BLaER1 (cell line): ENCODE measurements at regions not wholly inside any gene's neighbourhood (a gene's known extent, or its start where the extent isn't known, plus 50 kb on each side); places are given as distances from the start of the nearest gene placed in this dataset.

ENCODE experiments used
- H3K27ac ChIP-seq: shearing (Covaris generic); formaldehyde crosslinking; 2 replicates; pipeline ENCODE4 v1.8.1; 2022
- H3K27me3 ChIP-seq: shearing (Covaris generic); formaldehyde crosslinking; 2 replicates; pipeline ENCODE4 v1.8.1; 2022
- H3K36me3 ChIP-seq: shearing (Covaris generic); formaldehyde crosslinking; 2 replicates; pipeline ENCODE4 v1.8.1; 2022
- H3K4me1 ChIP-seq: shearing (Covaris generic); formaldehyde crosslinking; 2 replicates; pipeline ENCODE4 v1.8.1; 2022
- H3K4me2 ChIP-seq: shearing (Covaris generic); formaldehyde crosslinking; 2 replicates; pipeline ENCODE4 v1.8.1; 2022
- H3K4me3 ChIP-seq: shearing (Covaris generic); formaldehyde crosslinking; 2 replicates; pipeline ENCODE4 v1.8.1; 2022
- H3K9ac ChIP-seq: shearing (Covaris generic); formaldehyde crosslinking; 2 replicates; pipeline ENCODE4 v1.8.1; 2022
- H3K9me3 ChIP-seq: shearing (Covaris generic); formaldehyde crosslinking; 2 replicates; pipeline ENCODE4 v1.8.1; 2022
- H4K20me1 ChIP-seq: shearing (Covaris generic); formaldehyde crosslinking; 2 replicates; pipeline ENCODE4 v1.8.1; 2022
- Cebpa-rat ChIP-seq: shearing (Covaris generic); IDR thresholded peaks from 2 replicates; pipeline ENCODE4 v1.8.1; 2022

GRCh38 chr20:6831461-6831860 lies 64.0 kb downstream of the BMP2 start:
- Histone ChIP-seq H3K4me1 (no peaks in the 10 kb centered on the region), H4K20me1 (no peaks in the 10 kb centered on the region), H3K9me3 (no peaks in the 10 kb centered on the region), H3K27ac (no peak overlapping the region), H3K4me2 (no peak overlapping the region), H3K4me3 (no peak overlapping the region), H3K9ac (no peak overlapping the region), H3K27me3 (no peaks in the 10 kb centered on the region), H3K36me3 (no peaks in the 10 kb centered on the region)
- no peak for TF ChIP-seq Cebpa-rat

- no peak overlapping the region for H3K4me2 ChIP-seq
- H4K20me1 ChIP-seq = no peaks in the 10 kb centered on the region
- no peak overlapping the region for H3K27ac ChIP-seq
- no peaks in the 10 kb centered on the region for H3K9me3 ChIP-seq
- TF ChIP-seq Cebpa-rat = no peak
- no peak overlapping the region for H3K9ac ChIP-seq
- H3K4me3 ChIP-seq = no peak overlapping the region
- H3K27me3 ChIP-seq = no peaks in the 10 kb centered on the region
- no peaks in the 10 kb centered on the region for H3K4me1 ChIP-seq
- no peaks in the 10 kb centered on the region for H3K36me3 ChIP-seq
These were observed 65.3 kb downstream of the BMP2 start for GRCh38 chr20:6832811-6833210.

GRCh38 chr20:6835609-6836008 lies 68.1 kb downstream of the BMP2 start:
- H3K4me3 ChIP-seq = no peak overlapping the region
- TF ChIP-seq Cebpa-rat = no peak
- no peaks in the 10 kb centered on the region for H3K36me3 ChIP-seq
- no peak overlapping the region for H3K27ac ChIP-seq
- no peak overlapping the region for H3K9ac ChIP-seq
- H3K9me3 ChIP-seq = no peaks in the 10 kb centered on the region
- H3K27me3 ChIP-seq = no peaks in the 10 kb centered on the region
- no peaks in the 10 kb centered on the region for H4K20me1 ChIP-seq
- no peak overlapping the region for H3K4me2 ChIP-seq
- no peaks in the 10 kb centered on the region for H3K4me1 ChIP-seq

- TF ChIP-seq Cebpa-rat = no peak
- Histone ChIP-seq H3K4me2 (no peak overlapping the region), H3K27me3 (no peaks in the 10 kb centered on the region), H3K27ac (no peak overlapping the region), H4K20me1 (no peaks in the 10 kb centered on the region), H3K4me1 (no peaks in the 10 kb centered on the region), H3K9ac (no peak overlapping the region), H3K36me3 (no peaks in the 10 kb centered on the region), H3K9me3 (no peaks in the 10 kb centered on the region), H3K4me3 (no peak overlapping the region)
These were observed 69.4 kb downstream of the BMP2 start for GRCh38 chr20:6836821-6837374.

- H4K20me1 ChIP-seq = no peaks in the 10 kb centered on the region
- H3K4me2 ChIP-seq = no peak overlapping the region
- no peak overlapping the region for H3K9ac ChIP-seq
- no peak overlapping the region for H3K27ac ChIP-seq
- no peak for TF ChIP-seq Cebpa-rat
- H3K27me3 ChIP-seq = no peaks in the 10 kb centered on the region
- H3K36me3 ChIP-seq = no peaks in the 10 kb centered on the region
- H3K9me3 ChIP-seq = no peaks in the 10 kb centered on the region
- H3K4me1 ChIP-seq = no peaks in the 10 kb centered on the region
- H3K4me3 ChIP-seq = no peak overlapping the region
These were observed 70.2 kb downstream of the BMP2 start for GRCh38 chr20:6837730-6838129.

GRCh38 chr20:6838181-6838826 lies 70.8 kb downstream of the BMP2 start:
- no peaks in the 10 kb centered on the region for H3K27me3 ChIP-seq

GRCh38 chr20:6841128-6841527 lies 73.6 kb downstream of the BMP2 start:
- H4K20me1 ChIP-seq = no peaks in the 10 kb centered on the region
- TF ChIP-seq Cebpa-rat = no peak
- no peak overlapping the region for H3K27ac ChIP-seq
- no peak overlapping the region for H3K4me3 ChIP-seq
- H3K4me2 ChIP-seq = no peak overlapping the region
- H3K27me3 ChIP-seq = no peaks in the 10 kb centered on the region
- no peaks in the 10 kb centered on the region for H3K36me3 ChIP-seq
- no peak overlapping the region for H3K9ac ChIP-seq
- no peaks in the 10 kb centered on the region for H3K9me3 ChIP-seq
- no peaks in the 10 kb centered on the region for H3K4me1 ChIP-seq

More at GRCh38 chr20:6838181-6838826, 70.8 kb downstream of the BMP2 start:
- TF ChIP-seq Cebpa-rat = no peak
- no peaks in the 10 kb centered on the region for H3K9me3 ChIP-seq
- H3K9ac ChIP-seq = no peak overlapping the region
- H3K27ac ChIP-seq = no peak overlapping the region
- no peak overlapping the region for H3K4me2 ChIP-seq
- H3K36me3 ChIP-seq = no peaks in the 10 kb centered on the region
- no peak overlapping the region for H3K4me3 ChIP-seq
- H3K4me1 ChIP-seq = no peaks in the 10 kb centered on the region
- no peaks in the 10 kb centered on the region for H4K20me1 ChIP-seq

- no peaks in the 10 kb centered on the region for H3K27me3 ChIP-seq
- H3K9ac ChIP-seq = no peak overlapping the region
- no peaks in the 10 kb centered on the region for H3K4me1 ChIP-seq
- no peak for TF ChIP-seq Cebpa-rat
- no peaks in the 10 kb centered on the region for H3K9me3 ChIP-seq
- H3K27ac ChIP-seq = no peak overlapping the region
- H3K36me3 ChIP-seq = no peaks in the 10 kb centered on the region
- H3K4me2 ChIP-seq = no peak overlapping the region
- no peak overlapping the region for H3K4me3 ChIP-seq
- H4K20me1 ChIP-seq = no peaks in the 10 kb centered on the region
These were observed 77.7 kb downstream of the BMP2 start for GRCh38 chr20:6845141-6845540.

- no peaks in the 10 kb centered on the region for H3K9me3 ChIP-seq
- no peak for TF ChIP-seq Cebpa-rat
These were observed 80.6 kb downstream of the BMP2 start for GRCh38 chr20:6848041-6848440.

GRCh38 chr20:6848992-6849391 lies 81.5 kb downstream of the BMP2 start:
- H4K20me1 ChIP-seq = no peaks in the 10 kb centered on the region
- no peaks in the 10 kb centered on the region for H3K9me3 ChIP-seq
- H3K4me2 ChIP-seq = no peak overlapping the region
- no peak overlapping the region for H3K9ac ChIP-seq
- TF ChIP-seq Cebpa-rat = no peak
- H3K4me3 ChIP-seq = no peak overlapping the region
- H3K27me3 ChIP-seq = no peaks in the 10 kb centered on the region
- no peak overlapping the region for H3K27ac ChIP-seq
- H3K4me1 ChIP-seq = no peaks in the 10 kb centered on the region
- H3K36me3 ChIP-seq = no peaks in the 10 kb centered on the region

More at GRCh38 chr20:6848041-6848440, 80.6 kb downstream of the BMP2 start:
- H3K9ac ChIP-seq = no peak overlapping the region
- H3K27ac ChIP-seq = no peak overlapping the region
- no peaks in the 10 kb centered on the region for H4K20me1 ChIP-seq
- H3K4me1 ChIP-seq = no peaks in the 10 kb centered on the region
- H3K4me3 ChIP-seq = no peak overlapping the region
- no peaks in the 10 kb centered on the region for H3K27me3 ChIP-seq
- no peaks in the 10 kb centered on the region for H3K36me3 ChIP-seq
- no peak overlapping the region for H3K4me2 ChIP-seq
